ENCODE measurements at regions not wholly inside any gene's neighbourhood (a gene's known extent, or its start where the extent isn't known, plus 50 kb on each side); places are given as distances from the start of the nearest gene placed in this dataset.

DNA sequence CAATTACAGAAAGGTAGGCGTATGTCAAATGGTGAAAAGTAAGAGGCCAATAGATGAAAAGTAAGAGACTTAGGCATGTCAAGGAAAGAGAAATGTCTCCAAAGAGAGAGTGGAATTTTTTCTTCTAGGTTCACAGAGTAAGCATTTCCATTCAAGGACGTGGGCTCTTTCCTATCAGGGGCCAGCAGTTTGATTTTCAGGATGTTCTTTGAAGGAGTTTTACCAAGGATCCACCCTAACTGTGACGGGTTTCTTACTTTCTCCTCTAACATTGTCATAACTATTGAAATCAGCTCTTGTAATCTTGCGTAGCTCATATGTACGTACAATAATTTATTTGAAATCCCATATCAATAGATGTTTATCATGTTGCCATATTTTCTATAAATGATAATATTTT is 2112.2 kb upstream of the RAG2 start:
- Histone ChIP-seq H3K79me2 (ENCODE audit: insufficient read depth, low read length) (no peaks in the 10 kb centered on the region), H3K9me2 (ENCODE audit: insufficient read depth) (no peaks in the 10 kb centered on the region), H3K27ac (ENCODE audit: low read depth, low read length) (no peak overlapping the region), H3K36me3 (ENCODE audit: control insufficient read depth in 1 of 2, insufficient read depth in 2 of 2, low read length in 2 of 2) (no peaks in the 10 kb centered on the region), H3K4me3 (replicated peaks in 1 of 2; ENCODE audit: low read depth in 1 of 2, low read length in 2 of 2) (no peak overlapping the region), H4K20me1 (ENCODE audit: insufficient read depth) (no peaks in the 10 kb centered on the region), H2AFZ (ENCODE audit: low read depth, low read length, poor library complexity, severe bottlenecking) (no peak overlapping the region), H3K9ac (ENCODE audit: low read length) (no peak overlapping the region), H3K4me1 (ENCODE audit: control insufficient read depth in 1 of 2, insufficient read depth in 2 of 2, low read length in 2 of 2) (no peaks in the 10 kb centered on the region), H3K4me2 (ENCODE audit: low read length) (no peak overlapping the region), H3K27me3 (ENCODE audit: insufficient read depth, low read length) (no peaks in the 10 kb centered on the region), H3K9me3 (ENCODE audit: control insufficient read depth in 1 of 2, insufficient read depth in 1 of 2, low read depth in 1 of 2, low read length in 2 of 2) (peaks cover 0 to 8% of the 10 kb centered on the region in 2 experiments; a peak in 2 of 4 replicates)
- ChIA-PET CTCF (no interaction called here), POLR2A (no interaction called here), RAD21 (ENCODE audit: low non-redundant PET in 1 of 2, low total read pairs in 2 of 2, uncharacterized antibody in 2 of 2, unreplicated experiment in 2 of 2) (no interaction called here)
- ATAC-seq (no peak), DNase-seq (ENCODE audit: low read depth, low spot score) (no peak)
- TF ChIP-seq POLR2A (IDR thresholded peaks at IDR 0.05; ENCODE audit: borderline replicate concordance, extremely low read depth, insufficient read depth, insufficient read length) (no peak), ZNF274 (IDR thresholded peaks at IDR 0.05; ENCODE audit: low read depth, low read length) (no peak), SIN3A (IDR thresholded peaks at IDR 0.05; ENCODE audit: low read depth) (no peak), TCF7L2 (IDR thresholded peaks at IDR 0.05; ENCODE audit: borderline replicate concordance, extremely low read depth, insufficient read depth, insufficient read length) (no peak), CBX3 (IDR thresholded peaks at IDR 0.05; ENCODE audit: low read depth) (no peak), FOSL1 (IDR thresholded peaks at IDR 0.05; ENCODE audit: low read depth) (no peak), JUND (IDR thresholded peaks at IDR 0.05) (no peak), YY1 (IDR thresholded peaks at IDR 0.05; ENCODE audit: extremely low read depth, insufficient replicate concordance, low read depth, low read length) (no peak), SRF (IDR thresholded peaks at IDR 0.05; ENCODE audit: low read depth) (no peak)
- TF ChIP-seq, protein P1, sequence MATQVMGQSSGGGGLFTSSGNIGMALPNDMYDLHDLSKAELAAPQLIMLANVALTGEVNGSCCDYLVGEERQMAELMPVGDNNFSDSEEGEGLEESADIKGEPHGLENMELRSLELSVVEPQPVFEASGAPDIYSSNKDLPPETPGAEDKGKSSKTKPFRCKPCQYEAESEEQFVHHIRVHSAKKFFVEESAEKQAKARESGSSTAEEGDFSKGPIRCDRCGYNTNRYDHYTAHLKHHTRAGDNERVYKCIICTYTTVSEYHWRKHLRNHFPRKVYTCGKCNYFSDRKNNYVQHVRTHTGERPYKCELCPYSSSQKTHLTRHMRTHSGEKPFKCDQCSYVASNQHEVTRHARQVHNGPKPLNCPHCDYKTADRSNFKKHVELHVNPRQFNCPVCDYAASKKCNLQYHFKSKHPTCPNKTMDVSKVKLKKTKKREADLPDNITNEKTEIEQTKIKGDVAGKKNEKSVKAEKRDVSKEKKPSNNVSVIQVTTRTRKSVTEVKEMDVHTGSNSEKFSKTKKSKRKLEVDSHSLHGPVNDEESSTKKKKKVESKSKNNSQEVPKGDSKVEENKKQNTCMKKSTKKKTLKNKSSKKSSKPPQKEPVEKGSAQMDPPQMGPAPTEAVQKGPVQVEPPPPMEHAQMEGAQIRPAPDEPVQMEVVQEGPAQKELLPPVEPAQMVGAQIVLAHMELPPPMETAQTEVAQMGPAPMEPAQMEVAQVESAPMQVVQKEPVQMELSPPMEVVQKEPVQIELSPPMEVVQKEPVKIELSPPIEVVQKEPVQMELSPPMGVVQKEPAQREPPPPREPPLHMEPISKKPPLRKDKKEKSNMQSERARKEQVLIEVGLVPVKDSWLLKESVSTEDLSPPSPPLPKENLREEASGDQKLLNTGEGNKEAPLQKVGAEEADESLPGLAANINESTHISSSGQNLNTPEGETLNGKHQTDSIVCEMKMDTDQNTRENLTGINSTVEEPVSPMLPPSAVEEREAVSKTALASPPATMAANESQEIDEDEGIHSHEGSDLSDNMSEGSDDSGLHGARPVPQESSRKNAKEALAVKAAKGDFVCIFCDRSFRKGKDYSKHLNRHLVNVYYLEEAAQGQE (IDR thresholded peaks at IDR 0.05; ENCODE audit: low read depth), result no peak
- TF ChIP-seq, protein P2, sequence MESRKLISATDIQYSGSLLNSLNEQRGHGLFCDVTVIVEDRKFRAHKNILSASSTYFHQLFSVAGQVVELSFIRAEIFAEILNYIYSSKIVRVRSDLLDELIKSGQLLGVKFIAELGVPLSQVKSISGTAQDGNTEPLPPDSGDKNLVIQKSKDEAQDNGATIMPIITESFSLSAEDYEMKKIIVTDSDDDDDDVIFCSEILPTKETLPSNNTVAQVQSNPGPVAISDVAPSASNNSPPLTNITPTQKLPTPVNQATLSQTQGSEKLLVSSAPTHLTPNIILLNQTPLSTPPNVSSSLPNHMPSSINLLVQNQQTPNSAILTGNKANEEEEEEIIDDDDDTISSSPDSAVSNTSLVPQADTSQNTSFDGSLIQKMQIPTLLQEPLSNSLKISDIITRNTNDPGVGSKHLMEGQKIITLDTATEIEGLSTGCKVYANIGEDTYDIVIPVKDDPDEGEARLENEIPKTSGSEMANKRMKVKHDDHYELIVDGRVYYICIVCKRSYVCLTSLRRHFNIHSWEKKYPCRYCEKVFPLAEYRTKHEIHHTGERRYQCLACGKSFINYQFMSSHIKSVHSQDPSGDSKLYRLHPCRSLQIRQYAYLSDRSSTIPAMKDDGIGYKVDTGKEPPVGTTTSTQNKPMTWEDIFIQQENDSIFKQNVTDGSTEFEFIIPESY (IDR thresholded peaks at IDR 0.05; ENCODE audit: extremely low read depth, insufficient replicate concordance, low read length), result no peak
- TF ChIP-seq, protein P3, sequence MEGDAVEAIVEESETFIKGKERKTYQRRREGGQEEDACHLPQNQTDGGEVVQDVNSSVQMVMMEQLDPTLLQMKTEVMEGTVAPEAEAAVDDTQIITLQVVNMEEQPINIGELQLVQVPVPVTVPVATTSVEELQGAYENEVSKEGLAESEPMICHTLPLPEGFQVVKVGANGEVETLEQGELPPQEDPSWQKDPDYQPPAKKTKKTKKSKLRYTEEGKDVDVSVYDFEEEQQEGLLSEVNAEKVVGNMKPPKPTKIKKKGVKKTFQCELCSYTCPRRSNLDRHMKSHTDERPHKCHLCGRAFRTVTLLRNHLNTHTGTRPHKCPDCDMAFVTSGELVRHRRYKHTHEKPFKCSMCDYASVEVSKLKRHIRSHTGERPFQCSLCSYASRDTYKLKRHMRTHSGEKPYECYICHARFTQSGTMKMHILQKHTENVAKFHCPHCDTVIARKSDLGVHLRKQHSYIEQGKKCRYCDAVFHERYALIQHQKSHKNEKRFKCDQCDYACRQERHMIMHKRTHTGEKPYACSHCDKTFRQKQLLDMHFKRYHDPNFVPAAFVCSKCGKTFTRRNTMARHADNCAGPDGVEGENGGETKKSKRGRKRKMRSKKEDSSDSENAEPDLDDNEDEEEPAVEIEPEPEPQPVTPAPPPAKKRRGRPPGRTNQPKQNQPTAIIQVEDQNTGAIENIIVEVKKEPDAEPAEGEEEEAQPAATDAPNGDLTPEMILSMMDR (IDR thresholded peaks at IDR 0.05 in 2 of 3, conservative IDR thresholded peaks at IDR 0.05 in 1 of 3; ENCODE audit: borderline replicate concordance in 1 of 3, insufficient read depth in 1 of 3, low read depth in 2 of 3, low read length in 2 of 3), result no peak
- intact Hi-C loops (cut with micrococcal nuclease), result no loop called here
- no TSS peak for BruUV-seq (replicated peaks)
